RWPE2 (cell line): ENCODE measurements at regions not wholly inside any gene's neighbourhood (a gene's known extent, or its start where the extent isn't known, plus 50 kb on each side); places are given as distances from the start of the nearest gene placed in this dataset.
A peak's percentile ranks its signal among the peaks of the same experiment; 100 is the strongest.

Experiments used
- ATAC-seq: fragments of 200-7000 bp; cut with Tn5 transposase; 3 replicates; pipeline ENCODE4 v1.9.1; 2021; ENCODE audit warnings: low read depth
- DNase-seq: peaks from one replicate; pipeline ENCODE4 v3.0.0-alpha.2; 2020; ENCODE audit warnings: low spot score
- H3K27ac ChIP-seq: fragments of 450-650 bp; 2 replicates; pipeline ENCODE4 v1.5.1; 2017; ENCODE audit warnings: mild to moderate bottlenecking; ENCODE audit not compliant: poor library complexity, severe bottlenecking
- H3K27me3 ChIP-seq: fragments of 250-450 bp; sonication (Bioruptor Pico); 2 replicates; pipeline ENCODE4 v1.5.1; 2021; ENCODE audit warnings: mild to moderate bottlenecking, moderate library complexity; ENCODE audit not compliant: insufficient read depth, poor library complexity, severe bottlenecking
- H3K36me3 ChIP-seq: fragments of 250-450 bp; sonication (Bioruptor Pico); 2 replicates; pipeline ENCODE4 v1.5.1; 2020; ENCODE audit warnings: low read depth, mild to moderate bottlenecking, moderate library complexity
- H3K4me1 ChIP-seq: fragments of 250-450 bp; sonication (Bioruptor Pico); 2 replicates; pipeline ENCODE4 v1.5.1; 2021; ENCODE audit warnings: mild to moderate bottlenecking, moderate library complexity; ENCODE audit not compliant: insufficient read depth, poor library complexity, severe bottlenecking
- H3K4me3 ChIP-seq: fragments of 250-450 bp; sonication (Bioruptor Pico); 2 replicates; pipeline ENCODE4 v1.5.1; 2021; ENCODE audit warnings: mild to moderate bottlenecking, moderate library complexity; ENCODE audit not compliant: severe bottlenecking
- H3K9me3 ChIP-seq: fragments of 250-450 bp; sonication (Bioruptor Pico); 2 replicates; pipeline ENCODE4 v1.5.1; 2021; ENCODE audit warnings: mild to moderate bottlenecking, moderate library complexity; ENCODE audit not compliant: severe bottlenecking
- TF ChIP-seq, protein P1 (sequence below): fragments of 450-650 bp; IDR thresholded peaks from one replicate; pipeline ENCODE4 v1.5.1; 2017; ENCODE audit warnings: mild to moderate bottlenecking, moderate library complexity; ENCODE audit not compliant: poor library complexity, severe bottlenecking

DNA sequence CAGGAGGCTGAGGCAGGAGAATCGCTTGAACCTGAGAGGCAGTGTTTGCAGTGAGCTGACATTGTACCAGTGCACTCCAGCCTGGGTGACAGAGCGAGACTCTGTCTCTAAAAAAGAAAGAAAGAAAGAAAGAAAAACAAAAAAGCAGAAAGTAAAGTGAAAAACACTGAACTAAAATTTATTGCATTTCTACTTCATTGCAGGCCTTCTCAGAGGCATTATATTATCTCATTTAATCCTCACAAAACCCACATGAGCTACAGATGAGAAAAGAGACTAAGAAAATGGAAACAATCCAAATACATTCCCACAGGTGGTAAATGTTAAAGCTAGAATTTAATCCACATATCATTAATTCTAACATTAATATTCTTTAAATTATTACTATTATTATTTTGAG is 147.2 kb upstream of the FREM2 start:
- no peak overlapping the region for H3K4me3 ChIP-seq
- no peaks in the 10 kb centered on the region for H3K36me3 ChIP-seq
- no peak overlapping the region for H3K27ac ChIP-seq
- TF ChIP-seq, protein P1, sequence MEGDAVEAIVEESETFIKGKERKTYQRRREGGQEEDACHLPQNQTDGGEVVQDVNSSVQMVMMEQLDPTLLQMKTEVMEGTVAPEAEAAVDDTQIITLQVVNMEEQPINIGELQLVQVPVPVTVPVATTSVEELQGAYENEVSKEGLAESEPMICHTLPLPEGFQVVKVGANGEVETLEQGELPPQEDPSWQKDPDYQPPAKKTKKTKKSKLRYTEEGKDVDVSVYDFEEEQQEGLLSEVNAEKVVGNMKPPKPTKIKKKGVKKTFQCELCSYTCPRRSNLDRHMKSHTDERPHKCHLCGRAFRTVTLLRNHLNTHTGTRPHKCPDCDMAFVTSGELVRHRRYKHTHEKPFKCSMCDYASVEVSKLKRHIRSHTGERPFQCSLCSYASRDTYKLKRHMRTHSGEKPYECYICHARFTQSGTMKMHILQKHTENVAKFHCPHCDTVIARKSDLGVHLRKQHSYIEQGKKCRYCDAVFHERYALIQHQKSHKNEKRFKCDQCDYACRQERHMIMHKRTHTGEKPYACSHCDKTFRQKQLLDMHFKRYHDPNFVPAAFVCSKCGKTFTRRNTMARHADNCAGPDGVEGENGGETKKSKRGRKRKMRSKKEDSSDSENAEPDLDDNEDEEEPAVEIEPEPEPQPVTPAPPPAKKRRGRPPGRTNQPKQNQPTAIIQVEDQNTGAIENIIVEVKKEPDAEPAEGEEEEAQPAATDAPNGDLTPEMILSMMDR: no peak
- no peaks in the 10 kb centered on the region for H3K27me3 ChIP-seq
- no peak for ATAC-seq
- H3K9me3 ChIP-seq: no peaks in the 10 kb centered on the region
- DNase-seq: no peak
- H3K4me1 ChIP-seq: no peaks in the 10 kb centered on the region

DNA sequence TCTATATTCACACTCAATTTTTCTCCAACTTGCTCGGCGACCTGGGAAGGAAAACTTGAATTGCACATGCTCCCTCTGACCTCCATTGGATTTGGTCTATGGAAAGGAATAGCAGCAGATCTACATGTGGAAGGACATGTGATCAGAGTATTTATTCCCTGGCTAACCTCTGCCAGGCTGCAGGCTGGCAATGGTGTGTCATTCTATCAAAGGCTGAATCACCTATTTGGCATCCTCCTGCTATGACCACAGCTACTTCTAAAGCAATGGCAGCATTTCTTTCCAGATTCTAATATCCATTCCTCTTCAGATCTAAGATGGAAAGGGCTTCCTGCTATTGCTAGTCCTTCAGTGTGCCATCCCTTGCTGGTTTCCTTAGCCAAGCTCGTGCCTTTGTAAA is 144.3 kb upstream of the FREM2 start:
- no peak for DNase-seq
- TF ChIP-seq, protein P1: no peak
- H3K27ac ChIP-seq: no peak overlapping the region
- ATAC-seq: peak; percentile 74; the same call in 2 of the 3 replicates
- H3K9me3 ChIP-seq: no peaks in the 10 kb centered on the region
- no peaks in the 10 kb centered on the region for H3K27me3 ChIP-seq
- no peaks in the 10 kb centered on the region for H3K36me3 ChIP-seq
- H3K4me3 ChIP-seq: no peak overlapping the region
- no peaks in the 10 kb centered on the region for H3K4me1 ChIP-seq

- Histone ChIP-seq H3K36me3 (no peaks in the 10 kb centered on the region), H3K27me3 (no peaks in the 10 kb centered on the region), H3K4me1 (no peaks in the 10 kb centered on the region), H3K27ac (no peak overlapping the region), H3K9me3 (no peaks in the 10 kb centered on the region), H3K4me3 (no peak overlapping the region)
- ATAC-seq (no peak), DNase-seq (no peak)
- TF ChIP-seq, protein P1: no peak
Observed at GRCh38 chr13:38543561-38543960, 143.3 kb upstream of the FREM2 start.

- H3K27me3 ChIP-seq: no peaks in the 10 kb centered on the region
- H3K4me3 ChIP-seq: no peak overlapping the region
- H3K4me1 ChIP-seq: no peaks in the 10 kb centered on the region
- H3K27ac ChIP-seq: no peak overlapping the region
- DNase-seq (no peak), ATAC-seq (no peak)
- TF ChIP-seq, protein P1: no peak
- H3K9me3 ChIP-seq: no peaks in the 10 kb centered on the region
- H3K36me3 ChIP-seq: no peaks in the 10 kb centered on the region
Observed at GRCh38 chr13:38563739-38564138, 123.1 kb upstream of the FREM2 start.

GRCh38 chr13:38564256-38565150 is 122.4 kb upstream of the FREM2 start:
- Histone ChIP-seq H3K27ac (no peak overlapping the region), H3K4me3 (no peak overlapping the region), H3K36me3 (no peaks in the 10 kb centered on the region), H3K4me1 (no peaks in the 10 kb centered on the region), H3K27me3 (no peaks in the 10 kb centered on the region), H3K9me3 (no peaks in the 10 kb centered on the region)
- ATAC-seq (no peak), DNase-seq (no peak)
- TF ChIP-seq, protein P1: no peak
